ENCODE measurements at regions not wholly inside any gene's neighbourhood (a gene's known extent, or its start where the extent isn't known, plus 50 kb on each side); places are given as distances from the start of the nearest gene placed in this dataset.

GRCh38 chr16:85300406-85300968, 188.2 kb upstream of the CIBAR2 start:
- no peak for DNase-seq

GRCh38 chr16:85301231-85301630, 189.0 kb upstream of the CIBAR2 start:
- peak; percentile 74 for DNase-seq

GRCh38 chr16:85302018-85302847, 190.0 kb upstream of the CIBAR2 start:
- DNase-seq = no peak

GRCh38 chr16:85302848-85303353, 190.6 kb upstream of the CIBAR2 start:
- no peak for DNase-seq

- no peak for DNase-seq
Observed at GRCh38 chr16:85303354-85303883, 191.1 kb upstream of the CIBAR2 start.

GRCh38 chr16:85304337-85304736, 192.1 kb upstream of the CIBAR2 start:
- DNase-seq = no peak

GRCh38 chr16:85306071-85306792, 194.0 kb upstream of the CIBAR2 start:
- no peak for DNase-seq

GRCh38 chr16:85306793-85307551, 194.7 kb upstream of the CIBAR2 start:
- DNase-seq = no peak

- no peak for DNase-seq
Observed at GRCh38 chr16:85307552-85308364, 195.5 kb upstream of the CIBAR2 start.

GRCh38 chr16:85308611-85309540, 196.6 kb upstream of the CIBAR2 start:
- no peak for DNase-seq

GRCh38 chr16:85309656-85310587, 197.7 kb upstream of the CIBAR2 start:
- DNase-seq = peak; percentile 39

GRCh38 chr16:85310868-85311585, 198.8 kb upstream of the CIBAR2 start:
- no peak for DNase-seq

- no peak for DNase-seq
Observed at GRCh38 chr16:85311741-85312140, 199.5 kb upstream of the CIBAR2 start.

- DNase-seq = no peak
Observed at GRCh38 chr16:85312174-85312573, 199.9 kb upstream of the CIBAR2 start.

GRCh38 chr16:85312642-85313525, 200.6 kb upstream of the CIBAR2 start:
- DNase-seq = no peak

GRCh38 chr16:85313526-85314301, 201.4 kb upstream of the CIBAR2 start:
- no peak for DNase-seq

GRCh38 chr16:85314512-85314971, 202.3 kb upstream of the CIBAR2 start:
- no peak for DNase-seq

Measured in NCI-H1092 (cell line).